Hepatocyte (in vitro differentiated cells): ENCODE measurements at regions not wholly inside any gene's neighbourhood (a gene's known extent, or its start where the extent isn't known, plus 50 kb on each side); places are given as distances from the start of the nearest gene placed in this dataset.

Source experiments
- CTCF ChIP-seq: fragments of 200-600 bp; sonication (generic); IDR thresholded peaks from 2 replicates; pipeline ENCODE4 v1.5.1; 2016; ENCODE audit warnings: antibody characterized with exemption, mild to moderate bottlenecking; ENCODE audit not compliant: poor library complexity
- EZH2phosphoT487 ChIP-seq: fragments of 200-600 bp; sonication (generic); IDR thresholded peaks from one replicate; pipeline ENCODE4 v1.6.1; 2018; ENCODE audit warnings: antibody characterized with exemption, mild to moderate bottlenecking, low read depth, moderate library complexity; ENCODE audit not compliant: unreplicated experiment, severe bottlenecking

GRCh38 chr4:181564625-181565024 is 678.6 kb upstream of the TENM3 start:
- TF ChIP-seq CTCF (no peak), EZH2phosphoT487 (no peak)
